ENCODE measurements at regions not wholly inside any gene's neighbourhood (a gene's known extent, or its start where the extent isn't known, plus 50 kb on each side); places are given as distances from the start of the nearest gene placed in this dataset.
"Not testable (repeated sequence)": the region's sequence is repeated elsewhere in the genome, so short reads cannot be mapped to it uniquely, and the experiment has no call there.

DNA sequence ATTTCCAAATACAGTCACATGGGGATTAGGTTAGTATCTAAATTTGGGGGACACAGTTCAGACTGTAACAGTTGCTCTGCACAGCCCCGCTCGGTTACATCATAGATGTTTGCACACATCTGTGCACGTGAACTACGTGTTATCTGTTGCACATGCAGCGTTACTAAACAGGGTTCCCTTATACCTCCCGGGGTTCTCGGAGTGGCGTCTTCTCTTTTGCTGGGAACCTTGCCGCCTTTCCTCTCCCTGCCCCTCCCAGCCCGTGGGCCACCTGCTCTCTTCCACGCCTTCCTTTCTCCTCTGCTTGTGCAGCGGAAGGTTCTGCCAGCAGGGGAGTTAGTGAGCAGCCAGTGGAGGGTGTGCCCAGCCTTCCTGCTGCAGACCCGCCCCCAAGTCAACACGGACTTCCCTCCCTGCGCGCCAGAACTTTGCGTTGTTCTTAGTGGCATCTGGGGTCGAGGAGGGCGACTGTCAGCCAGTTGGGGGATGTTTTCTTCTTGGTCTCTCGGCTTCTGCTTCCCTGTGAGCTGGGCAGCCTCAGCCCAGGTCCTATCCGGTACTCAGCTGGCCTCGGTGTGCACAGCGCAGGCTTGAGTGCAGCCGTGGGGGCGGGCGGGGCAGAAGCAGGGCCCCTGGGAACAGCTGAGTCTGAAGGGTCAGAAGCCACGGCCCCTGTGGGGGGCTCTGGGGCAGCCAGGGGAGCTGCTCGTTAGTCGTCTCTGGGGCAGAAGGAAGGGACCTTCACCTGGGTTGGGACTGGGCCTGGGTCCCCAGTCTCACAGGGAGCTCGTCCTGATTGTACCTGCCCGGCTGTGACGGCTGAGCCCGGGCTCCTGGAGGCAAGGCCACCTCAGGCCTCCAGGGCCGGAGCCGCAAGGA, 146.7 kb downstream of the IGLL1 start:
- TF ChIP-seq, protein P1, sequence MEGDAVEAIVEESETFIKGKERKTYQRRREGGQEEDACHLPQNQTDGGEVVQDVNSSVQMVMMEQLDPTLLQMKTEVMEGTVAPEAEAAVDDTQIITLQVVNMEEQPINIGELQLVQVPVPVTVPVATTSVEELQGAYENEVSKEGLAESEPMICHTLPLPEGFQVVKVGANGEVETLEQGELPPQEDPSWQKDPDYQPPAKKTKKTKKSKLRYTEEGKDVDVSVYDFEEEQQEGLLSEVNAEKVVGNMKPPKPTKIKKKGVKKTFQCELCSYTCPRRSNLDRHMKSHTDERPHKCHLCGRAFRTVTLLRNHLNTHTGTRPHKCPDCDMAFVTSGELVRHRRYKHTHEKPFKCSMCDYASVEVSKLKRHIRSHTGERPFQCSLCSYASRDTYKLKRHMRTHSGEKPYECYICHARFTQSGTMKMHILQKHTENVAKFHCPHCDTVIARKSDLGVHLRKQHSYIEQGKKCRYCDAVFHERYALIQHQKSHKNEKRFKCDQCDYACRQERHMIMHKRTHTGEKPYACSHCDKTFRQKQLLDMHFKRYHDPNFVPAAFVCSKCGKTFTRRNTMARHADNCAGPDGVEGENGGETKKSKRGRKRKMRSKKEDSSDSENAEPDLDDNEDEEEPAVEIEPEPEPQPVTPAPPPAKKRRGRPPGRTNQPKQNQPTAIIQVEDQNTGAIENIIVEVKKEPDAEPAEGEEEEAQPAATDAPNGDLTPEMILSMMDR (IDR thresholded peaks at IDR 0.05; ENCODE audit: insufficient read depth, low read length, poor library complexity, severe bottlenecking): not testable (repeated sequence)
- not testable (repeated sequence) for TF ChIP-seq EZH2phosphoT487 (conservative IDR thresholded peaks at IDR 0.05; ENCODE audit: low read length)
